ENCODE measurements at regions not wholly inside any gene's neighbourhood (a gene's known extent, or its start where the extent isn't known, plus 50 kb on each side); places are given as distances from the start of the nearest gene placed in this dataset.

- no peak for DNase-seq
Observed at GRCh38 chr5:32991421-32991815, 280.3 kb downstream of the NPR3 start.

- DNase-seq: no peak
Observed at GRCh38 chr5:32996336-32996735, 285.2 kb downstream of the NPR3 start.

GRCh38 chr5:33008751-33009418, 297.8 kb downstream of the NPR3 start:
- no peak for DNase-seq

GRCh38 chr5:33010846-33011245, 299.7 kb downstream of the NPR3 start:
- no peak for DNase-seq

GRCh38 chr5:33011801-33012200, 300.7 kb downstream of the NPR3 start:
- DNase-seq: no peak

- no peak for DNase-seq
Observed at GRCh38 chr5:33023649-33024048, 312.5 kb downstream of the NPR3 start.

GRCh38 chr5:33032271-33033070, 321.4 kb downstream of the NPR3 start:
- DNase-seq: no peak

GRCh38 chr5:33033516-33033915, 322.4 kb downstream of the NPR3 start:
- no peak for DNase-seq

GRCh38 chr5:33034777-33035176, 323.7 kb downstream of the NPR3 start:
- DNase-seq: no peak

- DNase-seq: no peak
Observed at GRCh38 chr5:33035851-33036527, 324.9 kb downstream of the NPR3 start.

GRCh38 chr5:33037076-33037475, 326.0 kb downstream of the NPR3 start:
- DNase-seq: no peak

GRCh38 chr5:33041586-33041985, 330.5 kb downstream of the NPR3 start:
- no peak for DNase-seq

- no peak for DNase-seq
Observed at GRCh38 chr5:33043343-33043997, 332.3 kb downstream of the NPR3 start.

- no peak for DNase-seq
Observed at GRCh38 chr5:33046091-33046490, 335.0 kb downstream of the NPR3 start.

- DNase-seq: no peak
Observed at GRCh38 chr5:33048315-33048714, 337.2 kb downstream of the NPR3 start.

- DNase-seq: no peak
Observed at GRCh38 chr5:33049298-33049697, 338.2 kb downstream of the NPR3 start.

GRCh38 chr5:33049842-33050241, 338.7 kb downstream of the NPR3 start:
- no peak for DNase-seq

- no peak for DNase-seq
Observed at GRCh38 chr5:33059081-33059480, 348.0 kb downstream of the NPR3 start.

- no peak for DNase-seq
Observed at GRCh38 chr5:33065131-33065530, 354.0 kb downstream of the NPR3 start.

- DNase-seq: no peak
Observed at GRCh38 chr5:33067291-33067690, 356.2 kb downstream of the NPR3 start.

GRCh38 chr5:33068786-33069185, 357.7 kb downstream of the NPR3 start:
- no peak for DNase-seq

- no peak for DNase-seq
Observed at GRCh38 chr5:33072296-33072695, 361.2 kb downstream of the NPR3 start.

GRCh38 chr5:33072726-33073125, 361.6 kb downstream of the NPR3 start:
- DNase-seq: no peak
